Astrocyte (in vitro differentiated cells and primary cell): ENCODE measurements at regions not wholly inside any gene's neighbourhood (a gene's known extent, or its start where the extent isn't known, plus 50 kb on each side); places are given as distances from the start of the nearest gene placed in this dataset.

Experiments
- DNase-seq: peaks from one replicate; pipeline ENCODE4 v3.0.0-alpha.2; 2010; ENCODE audit warnings: low read depth
- FAIRE-seq: peaks from 2 replicates; lab custom pipeline; 2011; peaks lifted over from hg19 to GRCh38; lab: Jason Lieb, UNC
- H2AFZ ChIP-seq: 2 replicates; pipeline ENCODE4 v1.6.0; 2012; ENCODE audit warnings: low read depth, low read length, inconsistent platforms
- H3K27ac ChIP-seq: 2 replicates; pipeline ENCODE4 v1.5.1; 2011; ENCODE audit warnings: low read depth, low read length, inconsistent platforms
- H3K27me3 ChIP-seq: 2 replicates; pipeline ENCODE4 v1.6.0; 2011; ENCODE audit warnings: low read length, inconsistent platforms; ENCODE audit not compliant: insufficient read depth
- H3K36me3 ChIP-seq: 2 replicates; pipeline ENCODE4 v1.5.1; 2011; ENCODE audit warnings: low read length, inconsistent platforms; ENCODE audit not compliant: insufficient read depth
- H3K4me1 ChIP-seq: 2 replicates; pipeline ENCODE4 v1.5.1; 2011; ENCODE audit warnings: low read length, inconsistent platforms; ENCODE audit not compliant: insufficient read depth
- H3K4me2 ChIP-seq: 2 replicates; pipeline ENCODE4 v1.6.0; 2012; ENCODE audit warnings: low read length, inconsistent platforms
- H3K4me3 ChIP-seq: 2 replicates; pipeline ENCODE4 v1.5.1; 2011; ENCODE audit warnings: low read depth, mild to moderate bottlenecking, low read length, inconsistent platforms; ENCODE audit not compliant: insufficient read depth
- H3K79me2 ChIP-seq: 2 replicates; pipeline ENCODE4 v1.6.0; 2012; ENCODE audit warnings: mild to moderate bottlenecking, low read length, inconsistent platforms; ENCODE audit not compliant: insufficient read depth
- H3K9ac ChIP-seq: 2 replicates; pipeline ENCODE4 v1.6.0; 2012; ENCODE audit warnings: mild to moderate bottlenecking, low read length, inconsistent platforms
- H3K9me3 ChIP-seq: 2 replicates; pipeline ENCODE4 v1.5.1; 2012; ENCODE audit warnings: low read depth, mild to moderate bottlenecking, low read length, inconsistent platforms; ENCODE audit not compliant: insufficient read depth
- H4K20me1 ChIP-seq: 2 replicates; pipeline ENCODE4 v1.6.0; 2012; ENCODE audit warnings: low read length, inconsistent platforms; ENCODE audit not compliant: insufficient read depth
- H3K27ac Mint-ChIP-seq: one replicate; pipeline ENCODE4 v1.8.0; 2021; ENCODE audit warnings: mild to moderate bottlenecking, mixed read lengths; ENCODE audit not compliant: unreplicated experiment
- H3K27me3 Mint-ChIP-seq: one replicate; pipeline ENCODE4 v1.8.0; 2021; ENCODE audit warnings: low read depth, mixed read lengths; ENCODE audit not compliant: unreplicated experiment
- H3K36me3 Mint-ChIP-seq: one replicate; pipeline ENCODE4 v1.8.0; 2021; ENCODE audit warnings: low read depth, mixed read lengths; ENCODE audit not compliant: unreplicated experiment
- H3K4me1 Mint-ChIP-seq: one replicate; pipeline ENCODE4 v1.8.0; 2021; ENCODE audit warnings: low read depth, mixed read lengths; ENCODE audit not compliant: unreplicated experiment
- H3K4me3 Mint-ChIP-seq: one replicate; pipeline ENCODE4 v1.8.0; 2021; ENCODE audit warnings: mild to moderate bottlenecking, moderate library complexity, mixed read lengths; ENCODE audit not compliant: unreplicated experiment
- H3K9me3 Mint-ChIP-seq: one replicate; pipeline ENCODE4 v1.8.0; 2021; ENCODE audit warnings: mild to moderate bottlenecking, mixed read lengths; ENCODE audit not compliant: unreplicated experiment
- CTCF ChIP-seq: IDR thresholded peaks from 2 replicates; pipeline ENCODE4 v1.5.1; 2011; ENCODE audit warnings: low read depth, mild to moderate bottlenecking, inconsistent platforms, low read length, moderate library complexity; ENCODE audit not compliant: insufficient read depth
- EZH2 ChIP-seq: IDR thresholded peaks from 2 replicates; pipeline ENCODE4 v1.6.1; 2012; ENCODE audit warnings: mild to moderate bottlenecking, low read length, inconsistent platforms; ENCODE audit not compliant: insufficient read depth

- Mint-ChIP-seq H3K27ac (no peak overlapping the region), H3K4me3 (no peak overlapping the region), H3K9me3 (peaks cover 11% of the 10 kb centered on the region), H3K27me3 (peaks cover 41% of the 10 kb centered on the region), H3K36me3 (no peaks in the 10 kb centered on the region), H3K4me1 (no peaks in the 10 kb centered on the region)
- Histone ChIP-seq H3K79me2 (no peaks in the 10 kb centered on the region), H3K9me3 (no peaks in the 10 kb centered on the region), H3K4me1 (no peaks in the 10 kb centered on the region), H3K4me3 (no peak overlapping the region), H3K4me2 (no peak overlapping the region), H3K27me3 (peaks cover 4% of the 10 kb centered on the region), H3K36me3 (no peaks in the 10 kb centered on the region), H3K27ac (no peak overlapping the region), H3K9ac (no peak overlapping the region), H2AFZ (no peak overlapping the region), H4K20me1 (no peaks in the 10 kb centered on the region)
- FAIRE-seq = no peak
- TF ChIP-seq EZH2 (no peak), CTCF (no peak)
- no peak for DNase-seq
Observed at GRCh38 chr1:38327559-38327973, 281.0 kb upstream of the POU3F1 start.

DNA sequence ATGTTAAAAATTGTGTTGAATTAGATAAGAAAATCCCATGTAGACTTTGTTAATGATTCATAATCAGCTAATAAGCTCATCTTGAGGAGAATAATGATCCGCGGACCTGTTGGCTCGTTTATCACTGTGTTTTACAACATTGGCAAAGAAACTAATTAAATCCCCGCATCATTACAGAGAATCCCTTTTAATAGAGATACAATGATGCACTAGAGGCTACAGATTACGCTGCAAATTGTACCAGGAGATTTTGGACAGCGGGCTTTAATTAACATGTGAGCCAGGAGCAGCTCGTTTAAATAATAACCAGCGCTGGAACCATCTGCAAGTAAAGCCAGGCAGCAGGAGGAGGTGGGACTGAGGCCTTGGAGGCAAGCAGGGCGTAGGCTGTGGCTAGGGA, 280.3 kb upstream of the POU3F1 start:
- peaks cover 11% of the 10 kb centered on the region for H3K9me3 Mint-ChIP-seq
- Histone ChIP-seq H3K9me3 (no peaks in the 10 kb centered on the region), H3K4me1 (no peaks in the 10 kb centered on the region), H3K9ac (no peak overlapping the region), H3K4me3 (no peak overlapping the region), H3K36me3 (no peaks in the 10 kb centered on the region), H3K27ac (no peak overlapping the region), H3K79me2 (no peaks in the 10 kb centered on the region), H2AFZ (no peak overlapping the region), H4K20me1 (no peaks in the 10 kb centered on the region), H3K27me3 (peaks cover 3% of the 10 kb centered on the region), H3K4me2 (no peak overlapping the region)
- FAIRE-seq = no peak
- no peaks in the 10 kb centered on the region for H3K36me3 Mint-ChIP-seq
- H3K4me1 Mint-ChIP-seq = no peaks in the 10 kb centered on the region
- peaks cover 43% of the 10 kb centered on the region for H3K27me3 Mint-ChIP-seq
- no peak for DNase-seq
- H3K4me3 Mint-ChIP-seq = no peak overlapping the region
- no peak for TF ChIP-seq CTCF
- no peak for TF ChIP-seq EZH2
- H3K27ac Mint-ChIP-seq = no peak overlapping the region

DNA sequence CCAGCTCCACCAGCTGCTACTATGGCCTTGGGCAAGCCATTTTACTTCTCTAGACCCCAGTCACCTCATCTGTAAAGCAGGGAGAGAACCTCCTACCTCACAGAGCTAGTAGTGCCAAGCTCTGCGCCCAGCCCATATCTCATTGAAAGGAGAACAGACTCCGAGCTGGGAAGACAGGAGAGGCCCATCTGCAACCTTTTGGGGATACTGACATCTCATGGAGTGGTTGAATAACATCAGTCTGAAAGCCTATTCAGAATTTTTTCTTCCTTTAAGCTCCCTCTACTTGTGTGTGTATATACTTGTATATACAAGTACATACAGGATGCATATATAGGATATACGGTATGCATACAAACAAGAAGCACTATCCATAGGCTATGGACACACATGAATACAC, 279.5 kb upstream of the POU3F1 start:
- no peak overlapping the region for H3K4me3 Mint-ChIP-seq
- H3K27me3 Mint-ChIP-seq = peaks cover 41% of the 10 kb centered on the region
- FAIRE-seq (no peak), DNase-seq (no peak)
- H3K4me1 ChIP-seq = no peaks in the 10 kb centered on the region
- H3K9me3 ChIP-seq = no peaks in the 10 kb centered on the region
- no peak overlapping the region for H2AFZ ChIP-seq
- TF ChIP-seq EZH2 = no peak
- no peak for TF ChIP-seq CTCF
- H3K9ac ChIP-seq = no peak overlapping the region
- H3K4me3 ChIP-seq = no peak overlapping the region
- no peak overlapping the region for H3K27ac Mint-ChIP-seq
- no peak overlapping the region for H3K4me2 ChIP-seq
- H3K27me3 ChIP-seq = peaks cover 3% of the 10 kb centered on the region
- H3K36me3 Mint-ChIP-seq = no peaks in the 10 kb centered on the region
- H3K9me3 Mint-ChIP-seq = peaks cover 11% of the 10 kb centered on the region
- H3K27ac ChIP-seq = no peak overlapping the region
- H4K20me1 ChIP-seq = no peaks in the 10 kb centered on the region
- no peaks in the 10 kb centered on the region for H3K36me3 ChIP-seq
- no peaks in the 10 kb centered on the region for H3K4me1 Mint-ChIP-seq
- H3K79me2 ChIP-seq = no peaks in the 10 kb centered on the region
